Transverse colon (tissue), 4 donors: ENCODE measurements at regions not wholly inside any gene's neighbourhood (a gene's known extent, or its start where the extent isn't known, plus 50 kb on each side); places are given as distances from the start of the nearest gene placed in this dataset.

ENCODE experiments used
- DNase-seq: peaks from one replicate; pipeline ENCODE4 v3.0.0-alpha.2; 2019
- H3K27ac ChIP-seq, 4 donors: fragments of 200-600 bp; sonication (generic); 2 replicates each; pipeline ENCODE4 v1.5.1; 2016 to 2018; ENCODE audit warnings: inconsistent platforms in 4 of 4
- H3K27me3 ChIP-seq: fragments of 200-600 bp; sonication (generic); 2 replicates; pipeline ENCODE4 v1.5.1; 2017; ENCODE audit warnings: inconsistent platforms
- H3K36me3 ChIP-seq, 4 donors: fragments of 200-600 bp; sonication (generic); 2 replicates each; pipeline ENCODE4 v1.5.1; 2017 to 2019; ENCODE audit warnings: inconsistent platforms in 4 of 4
- H3K4me1 ChIP-seq, 4 donors: fragments of 200-600 bp; sonication (generic); 2 replicates each; pipeline ENCODE4 v1.5.1; 2017 to 2020; ENCODE audit warnings: inconsistent platforms in 4 of 4
- H3K4me3 ChIP-seq, 4 donors: fragments of 200-600 bp; sonication (generic); 1 replicate in 1 of 4; 2 replicates in 3 of 4; pipeline versions ENCODE4 v1.5.1 to v1.6.1; 2017 to 2019; ENCODE audit warnings: inconsistent platforms in 4 of 4
- H3K9me3 ChIP-seq, 2 donors: fragments of 200-600 bp; sonication (generic); 2 replicates each; pipeline ENCODE4 v1.5.1; 2017 to 2019; ENCODE audit warnings: inconsistent platforms in 2 of 2
- CTCF ChIP-seq, 5 experiments: fragments of 200-600 bp in 3 of 5; fragments of 450-650 bp in 2 of 5; sonication (generic) in 3 of 5; IDR thresholded peaks; 1 replicate in 2 of 5; 2 replicates in 3 of 5; pipeline ENCODE4 v1.5.1; 2016 to 2017; ENCODE audit warnings: antibody characterized with exemption in 5 of 5, inconsistent platforms in 3 of 5, mild to moderate bottlenecking in 2 of 5, moderate library complexity in 1 of 5
- EP300 ChIP-seq: sonication (generic); formaldehyde crosslinking; IDR thresholded peaks from one replicate; pipeline ENCODE4 v1.6.1; 2017; ENCODE audit warnings: antibody characterized with exemption, low read depth
- POLR2A ChIP-seq: fragments of 450-650 bp; IDR thresholded peaks from one replicate; pipeline ENCODE4 v1.6.1; 2016; ENCODE audit warnings: antibody characterized with exemption, mild to moderate bottlenecking, moderate library complexity
- POLR2AphosphoS5 ChIP-seq, 3 donors: sonication (generic); formaldehyde crosslinking; IDR thresholded peaks; one replicate each; pipeline ENCODE4 v1.6.1; 2016; ENCODE audit warnings: antibody characterized with exemption in 3 of 3
- WGBS, 2 donors: methylation state at CpG; one replicate each; pipeline ENCODE4 v1.1.5; 2018; ENCODE audit warnings: low coverage in 1 of 2; 5-methylcytosine and 5-hydroxymethylcytosine counted together
- in situ Hi-C, 4 donors: fragments of 200-750 bp; cut with MboI; loops; one replicate each; pipeline versions ENCODE4 v1.15.0 to v1.15.1; 2017; ENCODE audit warnings: low sequenced_read_pairs in 3 of 4, low pct_ligation_motif_present in 1 of 4, low pct_unique_long_range_greater_than_20kb in 1 of 4
- intact Hi-C: fragments of 100-400 bp; cut with DNase I; formaldehyde crosslinking; loops from one replicate; pipeline ENCODE4 v1.15.1; 2023; ENCODE audit warnings: low total_unique reads

GRCh38 chr6:56837322-56837894 lies 117.5 kb upstream of the BEND6 start:
- TF ChIP-seq POLR2A, result no peak
- no peak for TF ChIP-seq EP300
- no peak for TF ChIP-seq CTCF (IDR thresholded peaks at IDR 0.05)
- Histone ChIP-seq H3K27me3 (peaks cover 35% of the 10 kb centered on the region), H3K4me3 (no peak overlapping the region), H3K36me3 (no peaks in the 10 kb centered on the region), H3K9me3 (no peaks in the 10 kb centered on the region), H3K27ac (no peak overlapping the region), H3K4me1 (peaks cover 0 to 17% (median 2%) of the 10 kb centered on the region in 4 donors)
- intact Hi-C loops, result no loop called here
- no peak for DNase-seq
- WGBS, 2 donors, result 67 to 93% methylated on average over 5 to 6 of the region's 6 CpGs
- in situ Hi-C loops, result loop anchor here in 1 of 4 donors (25.0 kb wide), 1 partner anchor 125 kb away; no protein-coding TSS in a partner anchor

GRCh38 chr6:56835612-56836011 lies 119.3 kb upstream of the BEND6 start:
- H3K9me3 ChIP-seq, result no peaks in the 10 kb centered on the region
- H3K27me3 ChIP-seq, result peaks cover 20% of the 10 kb centered on the region
- TF ChIP-seq EP300 (no peak), POLR2AphosphoS5 (IDR thresholded peaks at IDR 0.05) (no peak), POLR2A (no peak), CTCF (IDR thresholded peaks at IDR 0.05) (no peak)
- H3K27ac ChIP-seq, result no peak overlapping the region
- no peaks in the 10 kb centered on the region for H3K36me3 ChIP-seq
- intact Hi-C loops (no loop called here), in situ Hi-C loops (loop anchor here in 1 of 4 donors (25.0 kb wide), 1 partner anchor 123 kb away; no protein-coding TSS in a partner anchor)
- H3K4me3 ChIP-seq, result no peak overlapping the region
- WGBS, 2 donors, result 73 to 91% methylated on average over 3 of the region's 3 CpGs
- DNase-seq, result no peak
- peaks cover 0 to 13% (median 0%) of the 10 kb centered on the region in 4 donors for H3K4me1 ChIP-seq

- no peaks in the 10 kb centered on the region for H3K36me3 ChIP-seq
- no peak overlapping the region for H3K27ac ChIP-seq
- DNase-seq, result no peak
- no peak overlapping the region for H3K4me3 ChIP-seq
- H3K9me3 ChIP-seq, result no peaks in the 10 kb centered on the region
- H3K4me1 ChIP-seq, result peaks cover 0 to 6% (median 0%) of the 10 kb centered on the region in 4 donors
- in situ Hi-C loops, result loop anchor here in 1 of 4 donors (25.0 kb wide), 1 partner anchor 122 kb away; no protein-coding TSS in a partner anchor
- TF ChIP-seq EP300 (no peak), POLR2AphosphoS5 (IDR thresholded peaks at IDR 0.05) (no peak), POLR2A (no peak), CTCF (IDR thresholded peaks at IDR 0.05) (no peak)
- WGBS, 2 donors, result 94 to 100% methylated on average over 1 of the region's 1 CpG
- intact Hi-C loops, result no loop called here
- H3K27me3 ChIP-seq, result peaks cover 7% of the 10 kb centered on the region
Observed at GRCh38 chr6:56833873-56834272, 121.0 kb upstream of the BEND6 start.

- in situ Hi-C loops (loop anchor here in 1 of 4 donors (25.0 kb wide), 1 partner anchor 121 kb away; no protein-coding TSS in a partner anchor), intact Hi-C loops (no loop called here)
- Histone ChIP-seq H3K36me3 (no peaks in the 10 kb centered on the region), H3K9me3 (no peaks in the 10 kb centered on the region), H3K27ac (no peak overlapping the region), H3K4me3 (no peak overlapping the region), H3K27me3 (peaks cover 4% of the 10 kb centered on the region), H3K4me1 (no peaks in the 10 kb centered on the region)
- 53 to 66% methylated on average over 2 to 3 of the region's 3 CpGs for WGBS, 2 donors
- TF ChIP-seq EP300 (no peak), CTCF (IDR thresholded peaks at IDR 0.05) (no peak), POLR2AphosphoS5 (IDR thresholded peaks at IDR 0.05) (no peak), POLR2A (no peak)
- no peak for DNase-seq
Observed at GRCh38 chr6:56833127-56833791, 121.6 kb upstream of the BEND6 start.
